MV-4-11 (cell line): ENCODE measurements at regions not wholly inside any gene's neighbourhood (a gene's known extent, or its start where the extent isn't known, plus 50 kb on each side); places are given as distances from the start of the nearest gene placed in this dataset.

ENCODE experiments used
- DNase-seq: peaks from one replicate; lab custom pipeline; 2025; lab: John Stamatoyannopoulos, UW

- no peak for DNase-seq
Observed at GRCh38 chr5:160956051-160956450, 104.0 kb upstream of the ATP10B start.

GRCh38 chr5:160950311-160950710 lies 98.3 kb upstream of the ATP10B start:
- no peak for DNase-seq

- DNase-seq: no peak
Observed at GRCh38 chr5:160940725-160941124, 88.7 kb upstream of the ATP10B start.

- peak; percentile 26 for DNase-seq
Observed at GRCh38 chr5:160938532-160938931, 86.5 kb upstream of the ATP10B start.

- DNase-seq: no peak
Observed at GRCh38 chr5:160937570-160937969, 85.6 kb upstream of the ATP10B start.

- no peak for DNase-seq
Observed at GRCh38 chr5:160935776-160936175, 83.8 kb upstream of the ATP10B start.

- no peak for DNase-seq
Observed at GRCh38 chr5:160931283-160931682, 79.3 kb upstream of the ATP10B start.

GRCh38 chr5:160930406-160930805 lies 78.4 kb upstream of the ATP10B start:
- DNase-seq: no peak

GRCh38 chr5:160929906-160930305 lies 77.9 kb upstream of the ATP10B start:
- no peak for DNase-seq

GRCh38 chr5:160929360-160929759 lies 77.3 kb upstream of the ATP10B start:
- no peak for DNase-seq

GRCh38 chr5:160926428-160926827 lies 74.4 kb upstream of the ATP10B start:
- DNase-seq: peak; percentile 59

- DNase-seq: no peak
Observed at GRCh38 chr5:160925281-160925680, 73.3 kb upstream of the ATP10B start.

GRCh38 chr5:160923936-160924710 lies 72.1 kb upstream of the ATP10B start:
- DNase-seq: no peak

- no peak for DNase-seq
Observed at GRCh38 chr5:160923411-160923810, 71.4 kb upstream of the ATP10B start.

GRCh38 chr5:160922311-160922710 lies 70.3 kb upstream of the ATP10B start:
- DNase-seq: peak; percentile 1

GRCh38 chr5:160921423-160922285 lies 69.6 kb upstream of the ATP10B start:
- peak; percentile 62 for DNase-seq

- DNase-seq: no peak
Observed at GRCh38 chr5:160919626-160920025, 67.6 kb upstream of the ATP10B start.

- no peak for DNase-seq
Observed at GRCh38 chr5:160918386-160918785, 66.4 kb upstream of the ATP10B start.

GRCh38 chr5:160906090-160906489 lies 54.1 kb upstream of the ATP10B start:
- DNase-seq: no peak

GRCh38 chr5:160905285-160905684 lies 53.3 kb upstream of the ATP10B start:
- no peak for DNase-seq

GRCh38 chr5:160904591-160904990 lies 52.6 kb upstream of the ATP10B start:
- DNase-seq: no peak

GRCh38 chr5:160903551-160903950 lies 51.5 kb upstream of the ATP10B start:
- no peak for DNase-seq

- no peak for DNase-seq
Observed at GRCh38 chr5:160903076-160903475, 51.1 kb upstream of the ATP10B start.
